Breast epithelium (tissue), 4 donors: ENCODE measurements at regions not wholly inside any gene's neighbourhood (a gene's known extent, or its start where the extent isn't known, plus 50 kb on each side); places are given as distances from the start of the nearest gene placed in this dataset.

Experiments
- DNase-seq, 2 donors: peaks; one replicate each; pipeline ENCODE4 v3.0.0-alpha.2; 2019; ENCODE audit warnings: low spot score in 2 of 2
- H3K27ac ChIP-seq, 2 donors: fragments of 200-600 bp; sonication (generic) in 1 of 2; one replicate each; pipeline ENCODE4 v1.5.1; 2016 to 2019; ENCODE audit warnings: mild to moderate bottlenecking in 1 of 2
- H3K27me3 ChIP-seq, 2 donors: fragments of 200-600 bp; sonication (generic) in 1 of 2; one replicate each; pipeline versions ENCODE4 v1.5.1 to v1.6.0; 2017 to 2019; ENCODE audit warnings: control low read depth in 1 of 2, mild to moderate bottlenecking in 1 of 2
- H3K36me3 ChIP-seq: fragments of 200-600 bp; one replicate; pipeline ENCODE4 v1.5.1; 2019
- H3K4me1 ChIP-seq, 2 donors: fragments of 200-600 bp; sonication (generic); one replicate each; pipeline ENCODE4 v1.5.1; 2016 to 2019; ENCODE audit warnings: control low read depth in 1 of 2
- H3K4me3 ChIP-seq, 3 donors: fragments of 200-600 bp; sonication (generic); 1 replicate in 2 of 3; 2 replicates in 1 of 3; pipeline ENCODE4 v1.5.1; 2016 to 2019; ENCODE audit warnings: mild to moderate bottlenecking in 3 of 3, moderate library complexity in 2 of 3
- H3K9me3 ChIP-seq, 2 donors: fragments of 200-600 bp; sonication (generic) in 1 of 2; one replicate each; pipeline ENCODE4 v1.5.1; 2016 to 2019; ENCODE audit warnings: control low read depth in 1 of 2
- POLR2A ChIP-seq: fragments of 450-650 bp; IDR thresholded peaks from one replicate; pipeline ENCODE4 v1.6.1; 2016; ENCODE audit warnings: antibody characterized with exemption, mild to moderate bottlenecking, moderate library complexity
- POLR2AphosphoS5 ChIP-seq, 3 donors: sonication (generic); formaldehyde crosslinking; IDR thresholded peaks; one replicate each; pipeline ENCODE4 v1.6.1; 2017; ENCODE audit warnings: antibody characterized with exemption in 3 of 3
- intact Hi-C: fragments of 100-400 bp; cut with DNase I; formaldehyde crosslinking; loops from one replicate; pipeline ENCODE4 v1.15.1; 2023; ENCODE audit warnings: low total_unique reads
- TF ChIP-seq, protein P1 (sequence below), 3 donors: fragments of 450-650 bp; IDR thresholded peaks; one replicate each; pipeline ENCODE4 v1.5.1; 2016 to 2017; ENCODE audit warnings: antibody characterized with exemption in 3 of 3, mild to moderate bottlenecking in 3 of 3, moderate library complexity in 3 of 3

- Histone ChIP-seq H3K36me3 (no peaks in the 10 kb centered on the region), H3K4me3 (no peak overlapping the region), H3K27ac (no peak overlapping the region), H3K9me3 (peaks cover 9 to 10% of the 10 kb centered on the region in 2 donors), H3K27me3 (no peaks in the 10 kb centered on the region), H3K4me1 (no peaks in the 10 kb centered on the region)
- no peak for DNase-seq
- intact Hi-C loops, result no loop called here
- no peak for TF ChIP-seq POLR2A
- TF ChIP-seq POLR2AphosphoS5 (IDR thresholded peaks at IDR 0.05), result no peak
- TF ChIP-seq, protein P1, sequence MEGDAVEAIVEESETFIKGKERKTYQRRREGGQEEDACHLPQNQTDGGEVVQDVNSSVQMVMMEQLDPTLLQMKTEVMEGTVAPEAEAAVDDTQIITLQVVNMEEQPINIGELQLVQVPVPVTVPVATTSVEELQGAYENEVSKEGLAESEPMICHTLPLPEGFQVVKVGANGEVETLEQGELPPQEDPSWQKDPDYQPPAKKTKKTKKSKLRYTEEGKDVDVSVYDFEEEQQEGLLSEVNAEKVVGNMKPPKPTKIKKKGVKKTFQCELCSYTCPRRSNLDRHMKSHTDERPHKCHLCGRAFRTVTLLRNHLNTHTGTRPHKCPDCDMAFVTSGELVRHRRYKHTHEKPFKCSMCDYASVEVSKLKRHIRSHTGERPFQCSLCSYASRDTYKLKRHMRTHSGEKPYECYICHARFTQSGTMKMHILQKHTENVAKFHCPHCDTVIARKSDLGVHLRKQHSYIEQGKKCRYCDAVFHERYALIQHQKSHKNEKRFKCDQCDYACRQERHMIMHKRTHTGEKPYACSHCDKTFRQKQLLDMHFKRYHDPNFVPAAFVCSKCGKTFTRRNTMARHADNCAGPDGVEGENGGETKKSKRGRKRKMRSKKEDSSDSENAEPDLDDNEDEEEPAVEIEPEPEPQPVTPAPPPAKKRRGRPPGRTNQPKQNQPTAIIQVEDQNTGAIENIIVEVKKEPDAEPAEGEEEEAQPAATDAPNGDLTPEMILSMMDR (IDR thresholded peaks at IDR 0.05), result no peak
These were observed 831.0 kb downstream of the C6orf118 start for GRCh38 chr6:164478426-164478825.

DNA sequence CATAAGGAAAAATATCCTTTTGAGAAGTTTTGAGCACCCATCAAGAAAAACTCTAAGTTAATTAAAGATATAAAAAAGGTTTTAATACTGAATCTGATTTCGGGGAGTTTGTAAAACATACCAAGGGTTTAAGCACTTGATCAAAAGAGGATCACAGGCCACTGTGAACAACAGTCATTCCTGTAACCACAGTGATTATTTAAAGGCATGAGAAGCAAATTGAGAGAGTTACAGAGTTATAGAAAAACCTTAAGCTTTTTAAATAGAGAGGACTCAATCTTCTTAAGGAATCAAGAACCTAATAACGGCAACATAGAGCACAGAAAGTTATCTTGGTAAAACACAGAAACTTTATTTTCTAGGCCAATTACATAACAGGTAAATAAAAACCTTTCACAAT, 831.6 kb downstream of the C6orf118 start:
- H3K9me3 ChIP-seq, result peaks cover 3% of the 10 kb centered on the region in 2 donors
- no peaks in the 10 kb centered on the region for H3K36me3 ChIP-seq
- TF ChIP-seq POLR2A (no peak), POLR2AphosphoS5 (IDR thresholded peaks at IDR 0.05) (no peak)
- TF ChIP-seq, protein P1 (IDR thresholded peaks at IDR 0.05), result no peak
- H3K27ac ChIP-seq, result no peak overlapping the region
- no peak overlapping the region for H3K4me3 ChIP-seq
- H3K4me1 ChIP-seq, result no peaks in the 10 kb centered on the region
- intact Hi-C loops, result no loop called here
- no peak for DNase-seq
- H3K27me3 ChIP-seq, result no peaks in the 10 kb centered on the region

- no peaks in the 10 kb centered on the region for H3K36me3 ChIP-seq
- DNase-seq, result no peak
- intact Hi-C loops, result no loop called here
- H3K4me1 ChIP-seq, result no peaks in the 10 kb centered on the region
- H3K4me3 ChIP-seq, result no peak overlapping the region
- no peak overlapping the region for H3K27ac ChIP-seq
- TF ChIP-seq POLR2AphosphoS5 (IDR thresholded peaks at IDR 0.05) (no peak), POLR2A (no peak)
- TF ChIP-seq, protein P1 (IDR thresholded peaks at IDR 0.05), result no peak
- H3K9me3 ChIP-seq, result no peaks in the 10 kb centered on the region
- H3K27me3 ChIP-seq, result no peaks in the 10 kb centered on the region
These were observed 832.3 kb downstream of the C6orf118 start for GRCh38 chr6:164477101-164477500.

DNA sequence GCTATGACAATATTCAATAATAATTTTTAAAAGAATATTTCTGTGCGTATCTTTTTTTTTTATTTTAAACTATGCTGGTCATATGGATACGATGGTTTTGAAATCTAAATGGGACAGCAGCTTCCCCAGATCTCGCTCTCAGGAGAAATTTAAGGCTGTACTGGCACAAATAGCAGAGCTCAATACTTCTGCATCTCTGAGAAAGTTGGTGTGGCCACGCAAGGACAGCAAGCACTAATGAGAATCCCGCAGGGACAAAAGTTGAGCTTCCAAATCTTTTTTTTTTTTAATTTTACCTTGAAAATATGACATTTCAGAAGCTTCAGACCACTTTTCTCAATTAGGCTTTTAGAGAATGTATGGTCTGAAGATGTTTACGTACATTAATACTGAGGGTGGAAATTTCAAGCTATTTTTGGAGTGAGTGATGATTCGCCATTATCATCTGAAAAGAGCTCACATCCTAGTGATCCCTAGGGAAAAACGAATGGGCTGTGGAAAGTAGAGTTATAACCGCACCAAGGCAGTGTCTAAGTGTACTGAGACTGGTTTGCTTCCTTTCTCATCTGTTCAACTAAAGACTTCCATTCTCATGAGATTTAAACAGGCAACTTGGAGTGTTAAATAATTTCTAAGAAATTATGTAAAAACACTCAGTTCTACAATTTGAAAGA, 840.0 kb downstream of the C6orf118 start:
- TF ChIP-seq, protein P1 (IDR thresholded peaks at IDR 0.05), result no peak
- TF ChIP-seq POLR2A (no peak), POLR2AphosphoS5 (IDR thresholded peaks at IDR 0.05) (no peak)
- Histone ChIP-seq H3K4me3 (no peak overlapping the region), H3K27me3 (no peaks in the 10 kb centered on the region), H3K36me3 (no peaks in the 10 kb centered on the region), H3K9me3 (no peaks in the 10 kb centered on the region), H3K27ac (no peak overlapping the region), H3K4me1 (no peaks in the 10 kb centered on the region)
- no peak for DNase-seq
- intact Hi-C loops, result no loop called here

DNA sequence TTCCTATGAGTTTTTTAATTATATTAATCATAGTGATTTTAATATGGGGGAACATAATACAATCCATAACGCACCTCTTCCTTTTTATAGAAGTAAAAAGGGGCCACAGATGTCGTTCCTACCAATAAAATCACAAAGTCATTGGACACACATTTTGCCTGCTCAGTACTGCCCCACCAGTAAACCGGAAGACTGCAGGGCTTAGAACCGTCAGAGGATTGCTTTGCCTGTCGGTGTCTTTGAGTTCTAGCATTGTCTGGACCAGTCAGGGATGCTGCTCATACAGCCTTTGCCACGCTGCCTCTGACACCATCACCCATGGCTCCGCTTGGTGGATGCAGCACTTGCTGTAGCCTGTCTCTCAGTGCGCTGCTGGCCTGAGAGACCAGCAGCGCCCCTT, 853.6 kb downstream of the C6orf118 start:
- intact Hi-C loops, result no loop called here

More for the DNA sequence above, 853.6 kb downstream of the C6orf118 start:
- Histone ChIP-seq H3K27me3 (no peaks in the 10 kb centered on the region), H3K4me1 (no peaks in the 10 kb centered on the region), H3K9me3 (no peaks in the 10 kb centered on the region), H3K27ac (no peak overlapping the region), H3K4me3 (no peak overlapping the region), H3K36me3 (no peaks in the 10 kb centered on the region)
- no peak for TF ChIP-seq POLR2A
- TF ChIP-seq, protein P1 (IDR thresholded peaks at IDR 0.05), result no peak
- no peak for TF ChIP-seq POLR2AphosphoS5 (IDR thresholded peaks at IDR 0.05)
- DNase-seq, result no peak
